H1 (cell line): ENCODE measurements at regions not wholly inside any gene's neighbourhood (a gene's known extent, or its start where the extent isn't known, plus 50 kb on each side); places are given as distances from the start of the nearest gene placed in this dataset.

Experiments used
- CHD2 ChIP-seq: IDR thresholded peaks from 2 replicates; pipeline ENCODE4 v1.6.1; 2012; ENCODE audit warnings: low read length, improper control_type of control experiment
- CTCF ChIP-seq, 3 experiments: IDR thresholded peaks; 1 replicate in 2 of 3; 2 replicates in 1 of 3; pipeline versions ENCODE4 v1.5.1 to v1.6.1; 2011; ENCODE audit warnings: low read length in 3 of 3, mild to moderate bottlenecking in 3 of 3, inconsistent platforms in 2 of 3, low read depth in 1 of 3, moderate library complexity in 1 of 3; ENCODE audit not compliant: insufficient read depth in 1 of 3; ENCODE audit errors: control extremely low read depth in 1 of 3
- MAFK ChIP-seq: IDR thresholded peaks from 2 replicates; pipeline ENCODE4 v1.6.1; 2012; ENCODE audit warnings: low read depth, mild to moderate bottlenecking, improper control_type of control experiment, low read length
- POLR2A ChIP-seq, 2 experiments: IDR thresholded peaks; 1 replicate in 1 of 2; 2 replicates in 1 of 2; pipeline ENCODE4 v1.6.1; 2011; ENCODE audit warnings: low read depth in 2 of 2, low read length in 2 of 2, mild to moderate bottlenecking in 2 of 2; ENCODE audit errors: control extremely low read depth in 1 of 2
- TBP ChIP-seq: IDR thresholded peaks from 2 replicates; pipeline ENCODE4 v1.6.1; 2011; ENCODE audit warnings: low read depth, low read length, improper control_type of control experiment
- TEAD4 ChIP-seq: IDR thresholded peaks from 2 replicates; pipeline ENCODE4 v1.6.1; 2012; ENCODE audit warnings: low read depth, low read length, inconsistent platforms, mixed read lengths

GRCh38 chr15:62773369-62774165 is 269.0 kb upstream of the TPM1 start:
- no peak for TF ChIP-seq CTCF (IDR thresholded peaks at IDR 0.05; ENCODE audit: control extremely low read depth in 1 of 3, insufficient read depth in 1 of 3, low read depth in 1 of 3, low read length in 3 of 3)
- TF ChIP-seq TEAD4: no peak
- TF ChIP-seq TBP: no peak
- no peak for TF ChIP-seq CHD2
- no peak for TF ChIP-seq POLR2A (IDR thresholded peaks at IDR 0.05; ENCODE audit: control extremely low read depth in 1 of 2, low read depth in 2 of 2, low read length in 2 of 2)
- TF ChIP-seq MAFK: no peak
